Mesenchymal stem cell (in vitro differentiated cells and primary cell): ENCODE measurements at regions not wholly inside any gene's neighbourhood (a gene's known extent, or its start where the extent isn't known, plus 50 kb on each side); places are given as distances from the start of the nearest gene placed in this dataset.

Experiments used
- DNase-seq: peaks from one replicate; pipeline ENCODE4 v3.0.0-alpha.2; 2013
- H2AFZ ChIP-seq: one replicate; pipeline ENCODE4 v1.6.1; 2013; ENCODE audit warnings: low read depth, mild to moderate bottlenecking, control low read depth, inconsistent platforms, low read length, moderate library complexity
- H2AK5ac ChIP-seq: 2 replicates; pipeline ENCODE4 v1.6.1; 2013; ENCODE audit warnings: low read length, moderate library complexity, mild to moderate bottlenecking, inconsistent platforms; ENCODE audit not compliant: severe bottlenecking
- H2BK120ac ChIP-seq: one replicate; pipeline ENCODE4 v1.6.1; 2013; ENCODE audit warnings: low read depth, mild to moderate bottlenecking, inconsistent platforms, low read length, moderate library complexity
- H2BK12ac ChIP-seq, 2 experiments: one replicate each; pipeline ENCODE4 v1.6.1; 2013; ENCODE audit warnings: inconsistent platforms in 2 of 2, low read length in 2 of 2, mild to moderate bottlenecking in 2 of 2, moderate library complexity in 2 of 2, control low read depth in 1 of 2
- H2BK15ac ChIP-seq: one replicate; pipeline ENCODE4 v1.6.1; 2013; ENCODE audit warnings: mild to moderate bottlenecking, low read depth, inconsistent platforms; ENCODE audit not compliant: poor library complexity, severe bottlenecking
- H2BK5ac ChIP-seq: 2 replicates; pipeline ENCODE4 v1.6.1; 2013; ENCODE audit warnings: low read depth, mild to moderate bottlenecking, low read length, control low read depth, inconsistent platforms; ENCODE audit not compliant: poor library complexity, severe bottlenecking
- H3K14ac ChIP-seq, 2 experiments: one replicate each; pipeline ENCODE4 v1.6.1; 2013; ENCODE audit warnings: inconsistent platforms in 2 of 2, low read length in 2 of 2, control low read depth in 1 of 2, mild to moderate bottlenecking in 1 of 2, moderate library complexity in 1 of 2
- H3K18ac ChIP-seq, 2 experiments: one replicate each; pipeline ENCODE4 v1.6.1; 2013; ENCODE audit warnings: inconsistent platforms in 2 of 2, low read length in 2 of 2, control low read depth in 1 of 2, low read depth in 1 of 2, mild to moderate bottlenecking in 1 of 2
- H3K23ac ChIP-seq, 2 experiments: one replicate each; pipeline ENCODE4 v1.6.1; 2013; ENCODE audit warnings: inconsistent platforms in 2 of 2, low read length in 2 of 2, mild to moderate bottlenecking in 2 of 2, moderate library complexity in 2 of 2, control low read depth in 1 of 2
- H3K27ac ChIP-seq: 2 replicates; pipeline ENCODE4 v1.5.1; 2013; ENCODE audit warnings: mild to moderate bottlenecking, moderate library complexity, low read length, control low read depth, inconsistent platforms; ENCODE audit not compliant: poor library complexity, severe bottlenecking
- H3K27me3 ChIP-seq, 2 experiments: 2 replicates each; pipeline versions ENCODE4 v1.6.1 to v1.7.0; 2013; ENCODE audit warnings: low read length in 2 of 2, mild to moderate bottlenecking in 2 of 2, moderate library complexity in 2 of 2, control low read depth in 1 of 2, inconsistent platforms in 1 of 2; ENCODE audit not compliant: control insufficient read depth in 1 of 2, insufficient read depth in 1 of 2
- H3K36me3 ChIP-seq, 2 experiments: 2 replicates each; pipeline versions ENCODE4 v1.6.1 to v1.7.0; 2013; ENCODE audit warnings: low read length in 2 of 2, control low read depth in 1 of 2, inconsistent platforms in 1 of 2, low read depth in 1 of 2, mild to moderate bottlenecking in 1 of 2; ENCODE audit not compliant: insufficient read depth in 2 of 2, control insufficient read depth in 1 of 2
- H3K4ac ChIP-seq, 2 experiments: one replicate each; pipeline ENCODE4 v1.6.1; 2013; ENCODE audit warnings: inconsistent platforms in 2 of 2, low read length in 2 of 2, mild to moderate bottlenecking in 2 of 2, moderate library complexity in 2 of 2, control low read depth in 1 of 2, low read depth in 1 of 2
- H3K4me1 ChIP-seq: 2 replicates; pipeline ENCODE4 v1.6.1; 2013; ENCODE audit warnings: low read depth, low read length, control low read depth; ENCODE audit not compliant: control insufficient read depth, insufficient read depth
- H3K4me2 ChIP-seq: 2 replicates; pipeline ENCODE4 v1.6.1; 2013; ENCODE audit warnings: low read length, mild to moderate bottlenecking, inconsistent platforms; ENCODE audit not compliant: poor library complexity, severe bottlenecking
- H3K4me3 ChIP-seq, 2 experiments: 2 replicates each; pipeline versions ENCODE4 v1.5.1 to v1.7.0; 2013; ENCODE audit warnings: low read length in 2 of 2, mild to moderate bottlenecking in 2 of 2, control low read depth in 1 of 2, low read depth in 1 of 2; ENCODE audit not compliant: insufficient read depth in 1 of 2
- H3K79me1 ChIP-seq: replicated peaks from 2 replicates; pipeline ENCODE4 v1.6.1; 2013; ENCODE audit warnings: mild to moderate bottlenecking, control low read depth, low read length, inconsistent platforms; ENCODE audit not compliant: poor library complexity, severe bottlenecking
- H3K9ac ChIP-seq: 2 replicates; pipeline ENCODE4 v1.7.0; 2013; ENCODE audit warnings: mild to moderate bottlenecking, low read length, moderate library complexity
- H3K9me3 ChIP-seq: 2 replicates; pipeline ENCODE4 v1.7.0; 2013; ENCODE audit warnings: mild to moderate bottlenecking, low read length; ENCODE audit not compliant: control insufficient read depth
- H4K8ac ChIP-seq: one replicate; pipeline ENCODE4 v1.6.1; 2013; ENCODE audit warnings: inconsistent platforms, mild to moderate bottlenecking, low read length, moderate library complexity
- H4K91ac ChIP-seq: one replicate; pipeline ENCODE4 v1.6.1; 2013; ENCODE audit warnings: mild to moderate bottlenecking, low read length, inconsistent platforms
- WGBS: methylation state at CpG from one replicate; pipeline ENCODE4 v1.1.7; 2013; ENCODE audit warnings: mixed read lengths; 5-methylcytosine and 5-hydroxymethylcytosine counted together

GRCh38 chr5:3129252-3129651 is 377.8 kb upstream of the IRX2 start:
- Histone ChIP-seq H4K8ac (no peak overlapping the region), H2BK15ac (no peak overlapping the region), H3K4ac (no peak overlapping the region), H3K14ac (no peak overlapping the region), H2BK12ac (no peak overlapping the region), H3K27ac (no peak overlapping the region), H2AK5ac (no peak overlapping the region), H4K91ac (no peak overlapping the region), H2BK120ac (no peak overlapping the region), H3K23ac (no peak overlapping the region), H3K4me1 (no peaks in the 10 kb centered on the region), H3K4me3 (no peak overlapping the region), H2AFZ (no peak overlapping the region), H3K79me1 (no peaks in the 10 kb centered on the region), H3K4me2 (no peak overlapping the region), H3K36me3 (no peaks in the 10 kb centered on the region), H3K9ac (no peak overlapping the region), H3K27me3 (no peaks in the 10 kb centered on the region), H2BK5ac (no peak overlapping the region), H3K9me3 (no peaks in the 10 kb centered on the region), H3K18ac (no peak overlapping the region)
- no peak for DNase-seq
- 92% methylated on average over 2 of the region's 4 CpGs for WGBS

DNA sequence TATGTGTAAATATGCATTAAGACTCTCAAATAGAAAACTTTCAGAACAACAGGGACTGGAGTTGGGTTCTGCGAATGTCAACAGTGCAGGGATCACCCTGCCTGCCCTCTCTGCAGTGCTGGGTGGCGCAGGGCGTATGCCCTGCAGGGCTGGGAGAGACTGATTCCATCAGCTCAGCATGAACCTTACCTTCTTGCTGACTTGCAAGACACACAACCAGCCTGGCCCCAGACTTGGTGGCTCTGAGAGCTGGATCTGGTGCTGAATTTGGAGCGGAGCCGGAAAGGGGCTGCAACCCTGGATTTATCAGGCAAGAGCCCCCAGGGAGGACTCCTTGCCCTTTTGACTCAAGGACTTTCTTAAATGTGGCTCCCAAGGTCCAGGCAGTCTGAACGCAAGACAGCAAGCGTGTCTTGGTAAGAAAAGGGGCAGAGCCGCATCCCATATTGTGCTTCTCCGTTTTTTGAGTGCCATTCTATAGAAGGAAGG is 376.0 kb upstream of the IRX2 start:
- no peaks in the 10 kb centered on the region for H3K36me3 ChIP-seq
- 88% methylated on average over 9 of the region's 9 CpGs for WGBS
- no peaks in the 10 kb centered on the region for H3K27me3 ChIP-seq

GRCh38 chr5:3126639-3127038 is 375.2 kb upstream of the IRX2 start:
- no peak overlapping the region for H4K8ac ChIP-seq
- 71% methylated on average over 10 of the region's 10 CpGs for WGBS

More for the DNA sequence above, 376.0 kb upstream of the IRX2 start:
- DNase-seq = no peak
- H3K4me1 ChIP-seq = no peaks in the 10 kb centered on the region
- H3K4me2 ChIP-seq = no peak overlapping the region
- no peak overlapping the region for H3K27ac ChIP-seq
- H2AFZ ChIP-seq = no peak overlapping the region
- no peak overlapping the region for H3K9ac ChIP-seq
- H3K79me1 ChIP-seq = no peaks in the 10 kb centered on the region
- H4K91ac ChIP-seq = no peak overlapping the region
- no peak overlapping the region for H4K8ac ChIP-seq
- H3K23ac ChIP-seq = no peak overlapping the region
- H2BK12ac ChIP-seq = no peak overlapping the region
- H2BK15ac ChIP-seq = no peak overlapping the region
- H3K4me3 ChIP-seq = no peak overlapping the region
- no peak overlapping the region for H3K14ac ChIP-seq
- no peak overlapping the region for H3K4ac ChIP-seq
- no peak overlapping the region for H2BK5ac ChIP-seq
- H2AK5ac ChIP-seq = no peak overlapping the region
- no peak overlapping the region for H3K18ac ChIP-seq
- H2BK120ac ChIP-seq = no peak overlapping the region
- no peaks in the 10 kb centered on the region for H3K9me3 ChIP-seq

DNA sequence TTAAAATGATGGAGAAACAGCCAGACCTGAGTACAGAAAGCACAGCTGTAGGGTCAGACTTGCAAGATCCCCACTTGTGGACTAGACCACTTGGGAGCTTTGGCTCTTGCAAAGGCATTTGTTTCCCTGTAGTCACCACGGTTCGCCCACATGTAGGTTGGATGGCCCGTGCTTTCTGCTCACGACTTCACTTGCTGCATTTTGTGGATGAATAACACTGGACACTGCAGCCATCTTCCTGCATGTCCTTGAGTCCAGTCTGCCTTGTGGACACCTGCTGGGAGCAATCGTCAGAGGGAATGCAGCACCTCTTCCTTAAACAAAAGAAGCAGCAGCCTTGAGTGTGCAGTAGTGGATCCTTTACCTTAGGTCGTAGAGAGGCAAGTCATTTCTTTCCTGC is 372.9 kb upstream of the IRX2 start:
- DNase-seq = no peak
- Histone ChIP-seq H3K9me3 (no peaks in the 10 kb centered on the region), H3K14ac (no peak overlapping the region), H3K4me2 (no peak overlapping the region), H4K91ac (no peak overlapping the region), H3K18ac (no peak overlapping the region), H3K4ac (no peak overlapping the region), H2AK5ac (no peak overlapping the region), H3K27ac (no peak overlapping the region), H2BK15ac (no peak overlapping the region), H2BK12ac (no peak overlapping the region), H3K79me1 (no peaks in the 10 kb centered on the region), H3K27me3 (no peaks in the 10 kb centered on the region), H2BK5ac (no peak overlapping the region), H3K23ac (no peak overlapping the region), H3K4me1 (no peaks in the 10 kb centered on the region), H2BK120ac (no peak overlapping the region), H3K9ac (no peak overlapping the region), H4K8ac (no peak overlapping the region), H2AFZ (no peak overlapping the region), H3K36me3 (no peaks in the 10 kb centered on the region), H3K4me3 (no peak overlapping the region)
- 64% methylated on average over 6 of the region's 6 CpGs for WGBS

More at GRCh38 chr5:3126639-3127038, 375.2 kb upstream of the IRX2 start:
- Histone ChIP-seq H3K9ac (no peak overlapping the region), H3K27me3 (no peaks in the 10 kb centered on the region), H2BK15ac (no peak overlapping the region), H3K4me2 (no peak overlapping the region), H4K91ac (no peak overlapping the region), H2AK5ac (no peak overlapping the region), H3K4me1 (no peaks in the 10 kb centered on the region), H3K18ac (no peak overlapping the region), H3K23ac (no peak overlapping the region), H3K4me3 (no peak overlapping the region), H3K4ac (no peak overlapping the region), H2BK5ac (no peak overlapping the region), H2AFZ (no peak overlapping the region), H3K36me3 (no peaks in the 10 kb centered on the region), H3K27ac (no peak overlapping the region), H3K79me1 (no peaks in the 10 kb centered on the region), H2BK120ac (no peak overlapping the region), H3K14ac (no peak overlapping the region), H3K9me3 (no peaks in the 10 kb centered on the region), H2BK12ac (no peak overlapping the region)
- DNase-seq = no peak
